ENCODE measurements at regions not wholly inside any gene's neighbourhood (a gene's known extent, or its start where the extent isn't known, plus 50 kb on each side); places are given as distances from the start of the nearest gene placed in this dataset.

DNA sequence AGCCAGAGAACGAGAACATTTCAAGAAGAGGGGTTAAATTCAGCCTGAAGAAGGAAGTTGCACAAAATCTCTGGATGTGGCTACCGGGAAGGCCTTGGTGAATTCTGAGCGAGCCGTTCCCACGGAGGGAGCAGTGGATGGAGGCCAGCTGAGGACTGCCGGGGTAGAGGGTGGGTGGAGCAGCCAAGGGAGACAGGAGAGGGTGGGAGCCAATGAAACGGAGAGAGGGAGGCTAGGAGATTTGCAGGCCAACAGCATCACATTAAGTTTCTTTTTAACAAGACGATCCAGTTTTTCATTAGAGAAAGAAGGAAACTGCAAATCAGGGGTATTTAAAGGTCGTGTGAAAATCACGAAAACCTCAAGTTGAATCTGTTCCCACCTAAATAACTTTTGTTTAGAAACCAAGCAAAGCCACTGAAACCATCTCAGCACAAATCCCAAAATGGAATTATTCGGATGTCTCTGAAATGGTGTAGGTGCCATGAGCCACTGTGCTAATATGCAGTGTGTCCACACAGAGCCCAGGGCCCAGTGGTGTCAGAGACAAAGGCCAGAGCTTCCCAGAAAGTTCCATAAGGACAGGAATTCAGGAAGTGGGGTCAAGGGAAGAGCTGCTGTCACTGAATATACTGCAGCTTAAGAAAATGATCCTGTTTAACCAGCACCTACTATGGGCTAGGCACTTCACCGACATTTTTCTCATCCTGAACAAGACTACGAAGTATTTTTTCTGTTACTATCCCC is 59.7 kb upstream of the SLC35C1 start:
- TF ChIP-seq, protein P1, sequence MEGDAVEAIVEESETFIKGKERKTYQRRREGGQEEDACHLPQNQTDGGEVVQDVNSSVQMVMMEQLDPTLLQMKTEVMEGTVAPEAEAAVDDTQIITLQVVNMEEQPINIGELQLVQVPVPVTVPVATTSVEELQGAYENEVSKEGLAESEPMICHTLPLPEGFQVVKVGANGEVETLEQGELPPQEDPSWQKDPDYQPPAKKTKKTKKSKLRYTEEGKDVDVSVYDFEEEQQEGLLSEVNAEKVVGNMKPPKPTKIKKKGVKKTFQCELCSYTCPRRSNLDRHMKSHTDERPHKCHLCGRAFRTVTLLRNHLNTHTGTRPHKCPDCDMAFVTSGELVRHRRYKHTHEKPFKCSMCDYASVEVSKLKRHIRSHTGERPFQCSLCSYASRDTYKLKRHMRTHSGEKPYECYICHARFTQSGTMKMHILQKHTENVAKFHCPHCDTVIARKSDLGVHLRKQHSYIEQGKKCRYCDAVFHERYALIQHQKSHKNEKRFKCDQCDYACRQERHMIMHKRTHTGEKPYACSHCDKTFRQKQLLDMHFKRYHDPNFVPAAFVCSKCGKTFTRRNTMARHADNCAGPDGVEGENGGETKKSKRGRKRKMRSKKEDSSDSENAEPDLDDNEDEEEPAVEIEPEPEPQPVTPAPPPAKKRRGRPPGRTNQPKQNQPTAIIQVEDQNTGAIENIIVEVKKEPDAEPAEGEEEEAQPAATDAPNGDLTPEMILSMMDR (IDR thresholded peaks at IDR 0.05; ENCODE audit: low read length): no peak
- TF ChIP-seq EZH2phosphoT487 (IDR thresholded peaks at IDR 0.05; ENCODE audit: low read length): no peak

Data from MM.1S (cell line).